ENCODE measurements at regions not wholly inside any gene's neighbourhood (a gene's known extent, or its start where the extent isn't known, plus 50 kb on each side); places are given as distances from the start of the nearest gene placed in this dataset.

DNA sequence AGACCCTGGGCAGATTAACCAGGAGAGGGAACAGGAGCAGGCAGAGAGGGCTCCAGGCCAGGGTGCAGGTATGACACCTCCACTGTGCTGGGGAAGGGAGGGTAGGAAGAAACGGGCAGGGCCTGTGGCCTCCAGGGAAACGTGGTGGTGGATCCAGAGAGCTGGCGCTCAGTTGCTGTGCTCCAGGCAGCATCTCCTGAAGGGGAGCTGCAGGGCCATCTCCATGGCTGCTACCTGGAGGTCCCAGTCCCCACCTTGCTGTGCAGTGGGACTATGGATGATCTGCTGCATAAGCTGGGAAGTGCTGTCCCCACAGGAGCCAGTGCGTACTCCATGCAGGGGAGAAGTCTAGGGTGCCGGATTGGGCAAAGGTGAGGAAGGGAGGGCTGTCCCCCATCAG, 125.9 kb upstream of the RUNX3 start:
- H3K36me3 ChIP-seq = no peaks in the 10 kb centered on the region
- DNase-seq (peak in 1 of 3 donors; percentile 22), ATAC-seq (peak in 1 of 4 donors; percentile 23)
- no peak overlapping the region for H3K4me3 ChIP-seq
- 0% methylated on average over 1 of the region's 5 CpGs for WGBS (ENCODE audit: insufficient coverage, low coverage, low lambda C conversion rate, missing lambda C conversion rate)
- no peak overlapping the region for H3K27ac ChIP-seq
- H3K27me3 ChIP-seq = no peaks in the 10 kb centered on the region
- intact Hi-C loops (cut with DNase I) = no loop called here
- no peaks in the 10 kb centered on the region for H3K4me1 ChIP-seq
- H3K9me3 ChIP-seq = no peaks in the 10 kb centered on the region
- TF ChIP-seq, protein P1, sequence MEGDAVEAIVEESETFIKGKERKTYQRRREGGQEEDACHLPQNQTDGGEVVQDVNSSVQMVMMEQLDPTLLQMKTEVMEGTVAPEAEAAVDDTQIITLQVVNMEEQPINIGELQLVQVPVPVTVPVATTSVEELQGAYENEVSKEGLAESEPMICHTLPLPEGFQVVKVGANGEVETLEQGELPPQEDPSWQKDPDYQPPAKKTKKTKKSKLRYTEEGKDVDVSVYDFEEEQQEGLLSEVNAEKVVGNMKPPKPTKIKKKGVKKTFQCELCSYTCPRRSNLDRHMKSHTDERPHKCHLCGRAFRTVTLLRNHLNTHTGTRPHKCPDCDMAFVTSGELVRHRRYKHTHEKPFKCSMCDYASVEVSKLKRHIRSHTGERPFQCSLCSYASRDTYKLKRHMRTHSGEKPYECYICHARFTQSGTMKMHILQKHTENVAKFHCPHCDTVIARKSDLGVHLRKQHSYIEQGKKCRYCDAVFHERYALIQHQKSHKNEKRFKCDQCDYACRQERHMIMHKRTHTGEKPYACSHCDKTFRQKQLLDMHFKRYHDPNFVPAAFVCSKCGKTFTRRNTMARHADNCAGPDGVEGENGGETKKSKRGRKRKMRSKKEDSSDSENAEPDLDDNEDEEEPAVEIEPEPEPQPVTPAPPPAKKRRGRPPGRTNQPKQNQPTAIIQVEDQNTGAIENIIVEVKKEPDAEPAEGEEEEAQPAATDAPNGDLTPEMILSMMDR (IDR thresholded peaks at IDR 0.05) = no peak
- TF ChIP-seq POLR2A (IDR thresholded peaks at IDR 0.05) = no peak

- no peaks in the 10 kb centered on the region for H3K9me3 ChIP-seq
- no CpG with 5 or more reads among the region's 13 CpGs for WGBS (ENCODE audit: insufficient coverage, low coverage, low lambda C conversion rate, missing lambda C conversion rate)
- TF ChIP-seq, protein P1 (IDR thresholded peaks at IDR 0.05) = no peak
- no peak for TF ChIP-seq POLR2A (IDR thresholded peaks at IDR 0.05)
- no peak for ATAC-seq
- no peaks in the 10 kb centered on the region for H3K36me3 ChIP-seq
- H3K4me3 ChIP-seq = no peak overlapping the region
- no peak overlapping the region for H3K27ac ChIP-seq
- DNase-seq = peak in 1 of 3 donors; percentile 32
- intact Hi-C loops (cut with DNase I) = no loop called here
- H3K4me1 ChIP-seq = no peaks in the 10 kb centered on the region
- H3K27me3 ChIP-seq = no peaks in the 10 kb centered on the region
These were observed 125.3 kb upstream of the RUNX3 start for GRCh38 chr1:25055324-25055780.

DNA sequence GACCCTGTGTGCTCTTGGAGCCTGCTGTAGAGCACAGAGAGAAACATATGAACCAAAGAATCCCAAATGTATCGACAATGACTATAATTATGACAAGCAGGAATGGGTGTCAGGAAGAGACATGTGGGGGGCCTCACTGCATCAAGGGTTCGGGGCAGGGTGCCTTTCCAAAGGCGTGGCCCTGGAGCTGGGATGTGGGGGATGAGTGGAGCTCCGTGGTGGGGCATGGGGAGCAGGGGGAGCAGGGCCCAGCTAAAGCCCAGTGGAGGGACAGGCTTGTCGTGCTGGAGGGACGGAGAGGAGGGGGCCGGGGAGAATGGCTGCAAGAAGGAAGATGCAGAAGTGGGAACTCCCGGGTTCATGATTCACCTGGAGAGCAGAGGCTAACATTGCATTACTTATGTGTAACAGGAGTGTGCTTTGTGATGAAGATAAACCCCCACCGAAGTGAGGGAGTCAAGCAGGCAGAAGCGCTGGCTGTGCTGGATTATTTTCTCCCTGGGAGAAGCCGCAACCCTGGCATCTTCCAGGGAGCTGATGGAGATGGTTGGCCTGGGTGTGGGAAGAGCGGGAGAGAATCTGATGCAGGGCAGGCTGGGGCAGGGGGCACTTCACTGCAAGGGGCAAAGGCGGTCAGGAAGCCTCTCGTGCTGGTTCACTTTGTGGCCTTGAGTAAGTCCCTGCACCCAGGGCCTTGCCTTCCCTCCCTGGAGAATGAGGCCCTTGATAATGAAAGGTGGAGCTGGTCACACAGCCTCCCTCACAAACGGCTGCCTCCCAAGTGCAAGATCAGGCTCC, 124.6 kb upstream of the RUNX3 start:
- no peak overlapping the region for H3K27ac ChIP-seq
- peak in 1 of 3 donors; percentile 39 for DNase-seq
- no peaks in the 10 kb centered on the region for H3K9me3 ChIP-seq
- H3K36me3 ChIP-seq = no peaks in the 10 kb centered on the region
- 40% methylated on average over 10 of the region's 15 CpGs for WGBS (ENCODE audit: insufficient coverage, low coverage, low lambda C conversion rate, missing lambda C conversion rate)
- no peak overlapping the region for H3K4me3 ChIP-seq
- TF ChIP-seq POLR2A (IDR thresholded peaks at IDR 0.05) = no peak
- TF ChIP-seq, protein P1 (IDR thresholded peaks at IDR 0.05) = no peak
- no peak for ATAC-seq
- no peaks in the 10 kb centered on the region for H3K4me1 ChIP-seq
- H3K27me3 ChIP-seq = no peaks in the 10 kb centered on the region
- intact Hi-C loops (cut with DNase I) = no loop called here

- Histone ChIP-seq H3K4me1 (no peaks in the 10 kb centered on the region), H3K9me3 (no peaks in the 10 kb centered on the region), H3K4me3 (no peak overlapping the region), H3K27ac (no peak overlapping the region), H3K27me3 (no peaks in the 10 kb centered on the region), H3K36me3 (no peaks in the 10 kb centered on the region)
- ATAC-seq (no peak), DNase-seq (peak in 1 of 3 donors; percentile 37)
- intact Hi-C loops (cut with DNase I) = no loop called here
- TF ChIP-seq, protein P1 (IDR thresholded peaks at IDR 0.05) = no peak
- no peak for TF ChIP-seq POLR2A (IDR thresholded peaks at IDR 0.05)
- WGBS (ENCODE audit: insufficient coverage, low coverage, low lambda C conversion rate, missing lambda C conversion rate) = 30% methylated on average over 2 of the region's 12 CpGs
These were observed 123.6 kb upstream of the RUNX3 start for GRCh38 chr1:25053576-25054250.
